DOHH2 (cell line): ENCODE measurements at regions not wholly inside any gene's neighbourhood (a gene's known extent, or its start where the extent isn't known, plus 50 kb on each side); places are given as distances from the start of the nearest gene placed in this dataset.

Experiments used
- EZH2phosphoT487 ChIP-seq: fragments of 200-600 bp; sonication (generic); IDR thresholded peaks from 2 replicates; pipeline ENCODE4 v1.6.1; 2017; ENCODE audit warnings: borderline replicate concordance, mild to moderate bottlenecking, antibody characterized with exemption, low read length, moderate library complexity, mixed read lengths
- TF ChIP-seq, protein P1 (sequence below): fragments of 200-600 bp; sonication (generic); IDR thresholded peaks from one replicate; pipeline ENCODE4 v1.5.1; 2014; ENCODE audit warnings: antibody characterized with exemption, mild to moderate bottlenecking, low read depth, low read length; ENCODE audit not compliant: poor library complexity, severe bottlenecking

DNA sequence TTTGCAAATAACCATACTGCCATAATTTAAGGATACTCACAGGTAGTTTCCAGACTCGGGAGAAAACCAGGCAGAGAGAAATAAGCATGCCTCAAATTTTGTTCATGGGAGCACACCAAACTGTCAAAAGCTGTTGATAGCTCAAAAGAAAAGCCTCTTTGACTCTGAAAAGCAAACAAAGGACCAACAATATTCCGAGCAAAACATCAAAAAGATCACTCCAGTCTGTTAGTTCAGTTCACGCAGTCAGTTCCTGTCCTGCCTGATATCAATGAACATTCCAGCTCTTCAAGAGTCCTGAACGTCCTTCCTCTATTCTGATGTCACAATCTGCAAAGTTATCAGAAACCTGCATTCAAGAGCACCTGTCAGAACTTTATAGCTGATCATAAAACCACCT lies 78.7 kb downstream of the RRM2 start:
- TF ChIP-seq EZH2phosphoT487: no peak
- TF ChIP-seq, protein P1, sequence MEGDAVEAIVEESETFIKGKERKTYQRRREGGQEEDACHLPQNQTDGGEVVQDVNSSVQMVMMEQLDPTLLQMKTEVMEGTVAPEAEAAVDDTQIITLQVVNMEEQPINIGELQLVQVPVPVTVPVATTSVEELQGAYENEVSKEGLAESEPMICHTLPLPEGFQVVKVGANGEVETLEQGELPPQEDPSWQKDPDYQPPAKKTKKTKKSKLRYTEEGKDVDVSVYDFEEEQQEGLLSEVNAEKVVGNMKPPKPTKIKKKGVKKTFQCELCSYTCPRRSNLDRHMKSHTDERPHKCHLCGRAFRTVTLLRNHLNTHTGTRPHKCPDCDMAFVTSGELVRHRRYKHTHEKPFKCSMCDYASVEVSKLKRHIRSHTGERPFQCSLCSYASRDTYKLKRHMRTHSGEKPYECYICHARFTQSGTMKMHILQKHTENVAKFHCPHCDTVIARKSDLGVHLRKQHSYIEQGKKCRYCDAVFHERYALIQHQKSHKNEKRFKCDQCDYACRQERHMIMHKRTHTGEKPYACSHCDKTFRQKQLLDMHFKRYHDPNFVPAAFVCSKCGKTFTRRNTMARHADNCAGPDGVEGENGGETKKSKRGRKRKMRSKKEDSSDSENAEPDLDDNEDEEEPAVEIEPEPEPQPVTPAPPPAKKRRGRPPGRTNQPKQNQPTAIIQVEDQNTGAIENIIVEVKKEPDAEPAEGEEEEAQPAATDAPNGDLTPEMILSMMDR: no peak
